Lower leg skin (tissue), 4 donors: ENCODE measurements at regions not wholly inside any gene's neighbourhood (a gene's known extent, or its start where the extent isn't known, plus 50 kb on each side); places are given as distances from the start of the nearest gene placed in this dataset.

Experiments used
- DNase-seq, 2 donors: peaks; one replicate each; pipeline ENCODE4 v3.0.0-alpha.2; 2019; ENCODE audit warnings: low spot score in 2 of 2
- H3K4me3 ChIP-seq: fragments of 200-600 bp; sonication (generic); 2 replicates; pipeline ENCODE4 v1.5.1; 2017; ENCODE audit warnings: mild to moderate bottlenecking, low read depth; ENCODE audit not compliant: poor library complexity, severe bottlenecking
- CTCF ChIP-seq, 3 donors: fragments of 450-650 bp; IDR thresholded peaks; one replicate each; pipeline ENCODE4 v1.5.1; 2016; ENCODE audit warnings: antibody characterized with exemption in 3 of 3, mild to moderate bottlenecking in 3 of 3, moderate library complexity in 2 of 3
- POLR2A ChIP-seq, 2 donors: fragments of 450-650 bp; IDR thresholded peaks; one replicate each; pipeline ENCODE4 v1.6.1; 2016 to 2017; ENCODE audit warnings: antibody characterized with exemption in 2 of 2, mild to moderate bottlenecking in 1 of 2, moderate library complexity in 1 of 2
- WGBS, 2 donors: methylation state at CpG; one replicate each; pipeline ENCODE4 v1.1.5; 2018; 5-methylcytosine and 5-hydroxymethylcytosine counted together
- intact Hi-C: fragments of 100-400 bp; cut with DNase I; formaldehyde crosslinking; loops from one replicate; pipeline ENCODE4 v1.15.0; 2023; ENCODE audit warnings: low total_unique reads

GRCh38 chr1:30649321-30649991 lies 73.9 kb downstream of the MATN1 start:
- TF ChIP-seq CTCF (IDR thresholded peaks at IDR 0.05) (no peak), POLR2A (IDR thresholded peaks at IDR 0.05) (no peak)
- intact Hi-C loops = no loop called here
- no peak overlapping the region for H3K4me3 ChIP-seq
- WGBS, 2 donors = 55 to 56% methylated on average over 8 of the region's 8 CpGs
- no peak for DNase-seq

- TF ChIP-seq CTCF (IDR thresholded peaks at IDR 0.05) (no peak), POLR2A (IDR thresholded peaks at IDR 0.05) (no peak)
- no peak overlapping the region for H3K4me3 ChIP-seq
- WGBS, 2 donors = 59 to 61% methylated on average over 9 of the region's 9 CpGs
- intact Hi-C loops = no loop called here
- DNase-seq = no peak
Measured at GRCh38 chr1:30648408-30649000, 74.9 kb downstream of the MATN1 start.

GRCh38 chr1:30645807-30646206 lies 77.6 kb downstream of the MATN1 start:
- no peak for TF ChIP-seq POLR2A (IDR thresholded peaks at IDR 0.05)
- no peak for TF ChIP-seq CTCF (IDR thresholded peaks at IDR 0.05)
- intact Hi-C loops = no loop called here
- WGBS, 2 donors = 75 to 86% methylated on average over 3 of the region's 3 CpGs
- no peak for DNase-seq
- H3K4me3 ChIP-seq = no peak overlapping the region

DNA sequence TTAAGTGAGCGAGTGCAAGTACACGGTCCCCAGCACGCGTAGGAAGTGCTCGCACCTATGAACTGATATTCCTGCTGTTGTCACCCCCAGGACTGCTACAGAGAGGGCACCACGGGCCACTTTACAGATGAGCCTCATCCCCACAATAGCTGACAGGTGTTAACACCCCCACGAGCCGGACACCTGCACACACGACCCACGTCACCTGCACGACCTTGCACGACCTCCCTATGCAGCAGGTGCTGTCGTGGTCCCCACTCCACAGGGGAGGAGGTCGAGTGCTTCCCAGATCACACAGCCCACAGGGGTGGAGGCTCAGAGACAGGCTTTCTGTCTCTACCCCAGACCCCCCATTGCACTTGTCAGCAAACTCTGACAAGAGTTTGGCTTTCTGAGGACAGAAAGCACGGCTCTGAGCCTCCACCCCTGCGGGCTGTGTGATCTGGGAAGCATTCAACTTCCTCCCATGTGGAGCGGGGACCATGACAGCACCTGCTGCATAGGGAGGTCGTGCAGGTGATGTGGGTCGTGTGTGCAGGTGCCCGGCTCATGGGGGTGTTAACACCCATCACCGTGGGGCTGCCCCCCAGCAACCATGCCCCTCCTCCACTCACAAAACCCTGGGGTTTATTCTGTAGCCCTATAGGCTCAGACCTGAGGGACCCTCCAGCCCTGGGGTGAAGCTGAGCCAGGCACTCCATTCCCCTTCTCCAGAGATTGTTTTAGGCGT lies 80.8 kb downstream of the MATN1 start:
- 67 to 72% methylated on average over 18 to 22 of the region's 22 CpGs for WGBS, 2 donors
- H3K4me3 ChIP-seq = no peak overlapping the region
- no peak for DNase-seq
- TF ChIP-seq CTCF (IDR thresholded peaks at IDR 0.05) (no peak), POLR2A (IDR thresholded peaks at IDR 0.05) (no peak)
- intact Hi-C loops = no loop called here

GRCh38 chr1:30641572-30642353 lies 81.6 kb downstream of the MATN1 start:
- intact Hi-C loops = no loop called here
- 68 to 76% methylated on average over 13 of the region's 13 CpGs for WGBS, 2 donors
- H3K4me3 ChIP-seq = no peak overlapping the region
- DNase-seq = no peak
- TF ChIP-seq POLR2A (IDR thresholded peaks at IDR 0.05) (no peak), CTCF (IDR thresholded peaks at IDR 0.05) (no peak)
